ENCODE measurements at regions not wholly inside any gene's neighbourhood (a gene's known extent, or its start where the extent isn't known, plus 50 kb on each side); places are given as distances from the start of the nearest gene placed in this dataset.
A peak's percentile ranks its signal among the peaks of the same experiment; 100 is the strongest.
"Not testable (repeated sequence)": the region's sequence is repeated elsewhere in the genome, so short reads cannot be mapped to it uniquely, and the experiment has no call there.

- Mint-ChIP-seq H3K4me3 (no peak overlapping the region), H3K4me1 (peaks cover 17% of the 10 kb centered on the region), H3K36me3 (ENCODE audit: low read depth) (peaks cover 8% of the 10 kb centered on the region), H3K9me3 (peaks cover 1% of the 10 kb centered on the region), H3K27ac (no peak overlapping the region), H3K27me3 (ENCODE audit: insufficient read depth) (no peaks in the 10 kb centered on the region)
- no peak for DNase-seq
- Histone ChIP-seq H3K4me3 (ENCODE audit: low read length) (no peak overlapping the region), H3K9me3 (ENCODE audit: control insufficient read depth, low read length) (no peaks in the 10 kb centered on the region), H3K27me3 (ENCODE audit: control insufficient read depth, insufficient read depth, low read length, poor library complexity, severe bottlenecking) (no peaks in the 10 kb centered on the region), H3K27ac (ENCODE audit: low read depth, low read length) (no peak overlapping the region), H3K9ac (ENCODE audit: extremely low read depth, low read length, poor library complexity, severe bottlenecking) (no peak overlapping the region), H3K36me3 (ENCODE audit: control insufficient read depth, insufficient read depth, low read length) (no peaks in the 10 kb centered on the region), H3K4me1 (ENCODE audit: control insufficient read depth, insufficient read depth, low read length) (peaks cover 4% of the 10 kb centered on the region)
- TF ChIP-seq, protein P1, sequence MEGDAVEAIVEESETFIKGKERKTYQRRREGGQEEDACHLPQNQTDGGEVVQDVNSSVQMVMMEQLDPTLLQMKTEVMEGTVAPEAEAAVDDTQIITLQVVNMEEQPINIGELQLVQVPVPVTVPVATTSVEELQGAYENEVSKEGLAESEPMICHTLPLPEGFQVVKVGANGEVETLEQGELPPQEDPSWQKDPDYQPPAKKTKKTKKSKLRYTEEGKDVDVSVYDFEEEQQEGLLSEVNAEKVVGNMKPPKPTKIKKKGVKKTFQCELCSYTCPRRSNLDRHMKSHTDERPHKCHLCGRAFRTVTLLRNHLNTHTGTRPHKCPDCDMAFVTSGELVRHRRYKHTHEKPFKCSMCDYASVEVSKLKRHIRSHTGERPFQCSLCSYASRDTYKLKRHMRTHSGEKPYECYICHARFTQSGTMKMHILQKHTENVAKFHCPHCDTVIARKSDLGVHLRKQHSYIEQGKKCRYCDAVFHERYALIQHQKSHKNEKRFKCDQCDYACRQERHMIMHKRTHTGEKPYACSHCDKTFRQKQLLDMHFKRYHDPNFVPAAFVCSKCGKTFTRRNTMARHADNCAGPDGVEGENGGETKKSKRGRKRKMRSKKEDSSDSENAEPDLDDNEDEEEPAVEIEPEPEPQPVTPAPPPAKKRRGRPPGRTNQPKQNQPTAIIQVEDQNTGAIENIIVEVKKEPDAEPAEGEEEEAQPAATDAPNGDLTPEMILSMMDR (conservative IDR thresholded peaks at IDR 0.05): no peak
- 96 to 98% methylated on average over 5 to 6 of the region's 6 CpGs for WGBS, 2 experiments (ENCODE audit: insufficient coverage in 1 of 2, insufficient read length in 1 of 2)
Measured at GRCh38 chr14:89470401-89470800, 53.4 kb upstream of the FOXN3 start.

- no peak overlapping the region for H3K27ac Mint-ChIP-seq
- no peak overlapping the region for H3K27ac ChIP-seq (ENCODE audit: low read depth, low read length)
- no peak overlapping the region for H3K9ac ChIP-seq (ENCODE audit: extremely low read depth, low read length, poor library complexity, severe bottlenecking)
- no peak overlapping the region for H3K4me3 Mint-ChIP-seq
- H3K9me3 ChIP-seq (ENCODE audit: control insufficient read depth, low read length): no peaks in the 10 kb centered on the region
- H3K27me3 ChIP-seq (ENCODE audit: control insufficient read depth, insufficient read depth, low read length, poor library complexity, severe bottlenecking): no peaks in the 10 kb centered on the region
- peaks cover 4% of the 10 kb centered on the region for H3K4me1 ChIP-seq (ENCODE audit: control insufficient read depth, insufficient read depth, low read length)
- WGBS, 2 experiments (ENCODE audit: insufficient coverage in 1 of 2, insufficient read length in 1 of 2): 90 to 96% methylated on average over 7 to 17 of the region's 18 CpGs
- no peak for DNase-seq
- TF ChIP-seq, protein P1 (conservative IDR thresholded peaks at IDR 0.05): no peak
- H3K4me3 ChIP-seq (ENCODE audit: low read length): no peak overlapping the region
- peaks cover 1% of the 10 kb centered on the region for H3K9me3 Mint-ChIP-seq
- no peaks in the 10 kb centered on the region for H3K36me3 ChIP-seq (ENCODE audit: control insufficient read depth, insufficient read depth, low read length)
- H3K4me1 Mint-ChIP-seq: peaks cover 17% of the 10 kb centered on the region
- peaks cover 8% of the 10 kb centered on the region for H3K36me3 Mint-ChIP-seq (ENCODE audit: low read depth)
- no peaks in the 10 kb centered on the region for H3K27me3 Mint-ChIP-seq (ENCODE audit: insufficient read depth)
Measured at GRCh38 chr14:89469210-89470198, 52.5 kb upstream of the FOXN3 start.

DNA sequence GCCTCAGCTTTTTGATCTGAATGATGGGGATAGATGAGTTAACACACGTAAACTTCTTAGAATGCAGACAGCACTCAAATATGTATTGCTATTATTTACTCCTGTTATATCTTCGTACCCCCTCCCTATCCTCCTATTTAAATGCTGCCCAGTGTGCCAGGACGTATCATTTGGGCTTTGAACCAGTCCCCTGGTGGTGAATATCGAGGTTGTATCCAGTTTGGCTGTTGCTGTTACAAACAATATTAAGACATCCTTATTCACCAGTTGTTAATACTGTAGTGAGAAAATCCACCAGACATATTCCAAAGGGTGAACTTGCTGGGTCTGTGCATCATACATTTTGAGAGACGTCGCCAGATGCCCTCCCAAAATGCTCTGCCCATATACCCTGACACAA, 51.5 kb upstream of the FOXN3 start:
- Mint-ChIP-seq H3K4me3 (no peak overlapping the region), H3K27ac (no peak overlapping the region), H3K36me3 (ENCODE audit: low read depth) (peaks cover 11% of the 10 kb centered on the region), H3K9me3 (peaks cover 1% of the 10 kb centered on the region), H3K27me3 (ENCODE audit: insufficient read depth) (no peaks in the 10 kb centered on the region), H3K4me1 (peaks cover 17% of the 10 kb centered on the region)
- Histone ChIP-seq H3K36me3 (ENCODE audit: control insufficient read depth, insufficient read depth, low read length) (no peaks in the 10 kb centered on the region), H3K9ac (ENCODE audit: extremely low read depth, low read length, poor library complexity, severe bottlenecking) (no peak overlapping the region), H3K9me3 (ENCODE audit: control insufficient read depth, low read length) (no peaks in the 10 kb centered on the region), H3K4me3 (ENCODE audit: low read length) (no peak overlapping the region), H3K27me3 (ENCODE audit: control insufficient read depth, insufficient read depth, low read length, poor library complexity, severe bottlenecking) (no peaks in the 10 kb centered on the region), H3K4me1 (ENCODE audit: control insufficient read depth, insufficient read depth, low read length) (peaks cover 4% of the 10 kb centered on the region), H3K27ac (ENCODE audit: low read depth, low read length) (no peak overlapping the region)
- TF ChIP-seq, protein P1 (conservative IDR thresholded peaks at IDR 0.05): peak; percentile 52
- DNase-seq: no peak
- 93 to 100% methylated on average over 3 to 6 of the region's 6 CpGs for WGBS, 2 experiments (ENCODE audit: insufficient coverage in 1 of 2, insufficient read length in 1 of 2)

DNA sequence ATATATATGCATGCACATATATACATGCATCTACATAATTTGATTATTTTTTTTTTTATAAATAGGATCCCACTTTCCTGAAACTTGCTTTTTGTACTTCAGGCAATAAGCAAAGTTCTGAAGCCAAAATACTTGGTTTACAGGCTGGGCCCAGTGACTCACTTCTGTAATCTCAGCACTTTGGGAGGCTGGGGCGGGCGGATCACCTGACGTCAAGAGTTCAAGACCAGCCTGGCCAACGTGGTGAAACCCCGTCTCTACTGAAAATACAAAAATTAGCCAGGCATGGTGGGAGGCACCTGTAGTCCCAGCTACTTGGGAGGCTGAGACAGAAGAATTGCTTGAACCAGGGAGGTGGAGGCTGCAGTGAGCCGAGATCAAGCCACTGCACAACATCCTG, 51.0 kb upstream of the FOXN3 start:
- H3K9ac ChIP-seq (ENCODE audit: extremely low read depth, low read length, poor library complexity, severe bottlenecking); H3K9me3 Mint-ChIP-seq; H3K4me1 ChIP-seq (ENCODE audit: control insufficient read depth, insufficient read depth, low read length); H3K36me3 ChIP-seq (ENCODE audit: control insufficient read depth, insufficient read depth, low read length); H3K27ac Mint-ChIP-seq; H3K27ac ChIP-seq (ENCODE audit: low read depth, low read length); H3K27me3 ChIP-seq (ENCODE audit: control insufficient read depth, insufficient read depth, low read length, poor library complexity, severe bottlenecking); H3K4me3 Mint-ChIP-seq; H3K27me3 Mint-ChIP-seq (ENCODE audit: insufficient read depth); H3K36me3 Mint-ChIP-seq (ENCODE audit: low read depth); H3K4me3 ChIP-seq (ENCODE audit: low read length); H3K9me3 ChIP-seq (ENCODE audit: control insufficient read depth, low read length); DNase-seq: not testable (repeated sequence)
- 90% methylated on average over 6 of the region's 6 CpGs; no CpG with 5 or more reads in 1 of the 2 experiments for WGBS, 2 experiments (ENCODE audit: insufficient coverage in 1 of 2, insufficient read length in 1 of 2)
- peaks cover 17% of the 10 kb centered on the region for H3K4me1 Mint-ChIP-seq
